ENCODE measurements at regions not wholly inside any gene's neighbourhood (a gene's known extent, or its start where the extent isn't known, plus 50 kb on each side); places are given as distances from the start of the nearest gene placed in this dataset.

DNA sequence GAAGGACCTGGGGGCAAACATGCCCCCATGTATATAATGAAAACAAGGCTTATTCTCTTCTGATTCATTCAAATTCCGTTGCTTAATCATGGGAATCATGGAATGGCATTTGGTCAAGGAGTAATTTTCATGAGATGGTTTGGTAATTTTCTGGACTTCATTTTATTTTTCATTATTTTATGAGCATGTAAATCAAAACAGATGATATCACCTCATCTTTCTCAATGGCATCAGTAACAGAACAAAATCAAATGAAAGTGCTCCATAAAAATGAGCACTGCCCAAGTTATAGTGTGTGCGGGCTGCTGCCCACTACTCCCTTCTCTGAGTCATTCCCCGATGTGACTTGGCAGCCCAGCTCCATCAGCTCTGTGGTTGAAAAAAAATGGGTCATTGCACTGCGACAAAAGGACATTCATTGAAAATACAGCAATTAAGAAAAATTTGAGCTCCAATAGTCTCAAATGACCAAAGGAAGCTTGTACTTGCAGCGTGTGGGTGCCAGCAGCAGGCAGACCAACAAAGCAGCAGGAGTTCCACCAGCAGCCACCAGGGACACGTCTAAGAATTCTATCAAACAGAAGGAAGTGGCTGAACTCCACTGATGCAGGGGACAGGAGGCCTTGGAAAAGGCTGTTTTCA lies 84.3 kb upstream of the VAV3 start:
- TF ChIP-seq, protein P1, sequence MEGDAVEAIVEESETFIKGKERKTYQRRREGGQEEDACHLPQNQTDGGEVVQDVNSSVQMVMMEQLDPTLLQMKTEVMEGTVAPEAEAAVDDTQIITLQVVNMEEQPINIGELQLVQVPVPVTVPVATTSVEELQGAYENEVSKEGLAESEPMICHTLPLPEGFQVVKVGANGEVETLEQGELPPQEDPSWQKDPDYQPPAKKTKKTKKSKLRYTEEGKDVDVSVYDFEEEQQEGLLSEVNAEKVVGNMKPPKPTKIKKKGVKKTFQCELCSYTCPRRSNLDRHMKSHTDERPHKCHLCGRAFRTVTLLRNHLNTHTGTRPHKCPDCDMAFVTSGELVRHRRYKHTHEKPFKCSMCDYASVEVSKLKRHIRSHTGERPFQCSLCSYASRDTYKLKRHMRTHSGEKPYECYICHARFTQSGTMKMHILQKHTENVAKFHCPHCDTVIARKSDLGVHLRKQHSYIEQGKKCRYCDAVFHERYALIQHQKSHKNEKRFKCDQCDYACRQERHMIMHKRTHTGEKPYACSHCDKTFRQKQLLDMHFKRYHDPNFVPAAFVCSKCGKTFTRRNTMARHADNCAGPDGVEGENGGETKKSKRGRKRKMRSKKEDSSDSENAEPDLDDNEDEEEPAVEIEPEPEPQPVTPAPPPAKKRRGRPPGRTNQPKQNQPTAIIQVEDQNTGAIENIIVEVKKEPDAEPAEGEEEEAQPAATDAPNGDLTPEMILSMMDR (IDR thresholded peaks at IDR 0.05): no peak
- TF ChIP-seq EP300 (IDR thresholded peaks at IDR 0.05) (no peak), POLR2A (IDR thresholded peaks at IDR 0.05) (no peak), POLR2AphosphoS5 (IDR thresholded peaks at IDR 0.05) (no peak)
